ENCODE measurements at regions not wholly inside any gene's neighbourhood (a gene's known extent, or its start where the extent isn't known, plus 50 kb on each side); places are given as distances from the start of the nearest gene placed in this dataset.

GRCh38 chrX:20420058-20420457 lies 153.3 kb upstream of the RPS6KA3 start:
- TF ChIP-seq, protein P1, sequence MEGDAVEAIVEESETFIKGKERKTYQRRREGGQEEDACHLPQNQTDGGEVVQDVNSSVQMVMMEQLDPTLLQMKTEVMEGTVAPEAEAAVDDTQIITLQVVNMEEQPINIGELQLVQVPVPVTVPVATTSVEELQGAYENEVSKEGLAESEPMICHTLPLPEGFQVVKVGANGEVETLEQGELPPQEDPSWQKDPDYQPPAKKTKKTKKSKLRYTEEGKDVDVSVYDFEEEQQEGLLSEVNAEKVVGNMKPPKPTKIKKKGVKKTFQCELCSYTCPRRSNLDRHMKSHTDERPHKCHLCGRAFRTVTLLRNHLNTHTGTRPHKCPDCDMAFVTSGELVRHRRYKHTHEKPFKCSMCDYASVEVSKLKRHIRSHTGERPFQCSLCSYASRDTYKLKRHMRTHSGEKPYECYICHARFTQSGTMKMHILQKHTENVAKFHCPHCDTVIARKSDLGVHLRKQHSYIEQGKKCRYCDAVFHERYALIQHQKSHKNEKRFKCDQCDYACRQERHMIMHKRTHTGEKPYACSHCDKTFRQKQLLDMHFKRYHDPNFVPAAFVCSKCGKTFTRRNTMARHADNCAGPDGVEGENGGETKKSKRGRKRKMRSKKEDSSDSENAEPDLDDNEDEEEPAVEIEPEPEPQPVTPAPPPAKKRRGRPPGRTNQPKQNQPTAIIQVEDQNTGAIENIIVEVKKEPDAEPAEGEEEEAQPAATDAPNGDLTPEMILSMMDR (IDR thresholded peaks at IDR 0.05) = no peak
- TF ChIP-seq POLR2A (IDR thresholded peaks at IDR 0.05) = no peak
